ENCODE measurements at regions not wholly inside any gene's neighbourhood (a gene's known extent, or its start where the extent isn't known, plus 50 kb on each side); places are given as distances from the start of the nearest gene placed in this dataset.

DNA sequence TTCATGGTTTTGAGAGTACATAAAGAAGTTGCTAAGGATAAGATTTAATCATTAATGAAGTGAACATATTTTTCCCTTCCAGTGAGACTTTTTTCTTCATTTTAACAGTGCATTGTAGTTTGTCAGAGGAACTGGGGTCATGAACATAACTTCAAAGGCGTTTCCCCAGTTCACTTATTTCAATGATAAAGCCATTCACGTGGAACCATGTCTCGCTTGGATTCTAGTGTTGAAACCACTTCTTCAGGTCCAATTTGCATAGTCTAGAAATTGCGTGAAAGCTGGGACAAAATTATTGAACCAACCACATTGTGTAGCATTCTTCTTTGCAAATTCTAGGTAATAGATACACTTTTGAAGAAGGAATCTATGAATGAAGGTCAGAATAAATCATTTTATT lies 197.0 kb downstream of the CLIC5 start:
- Mint-ChIP-seq H3K4me3 (ENCODE audit: unreplicated experiment) (no peak overlapping the region), H3K27ac (ENCODE audit: unreplicated experiment) (no peak overlapping the region), H3K36me3 (ENCODE audit: unreplicated experiment) (peaks cover 5% of the 10 kb centered on the region), H3K4me1 (ENCODE audit: low read depth, unreplicated experiment) (no peaks in the 10 kb centered on the region), H3K27me3 (ENCODE audit: unreplicated experiment) (peaks cover 2% of the 10 kb centered on the region), H3K9me3 (ENCODE audit: unreplicated experiment) (no peaks in the 10 kb centered on the region)
- TF ChIP-seq, protein P1, sequence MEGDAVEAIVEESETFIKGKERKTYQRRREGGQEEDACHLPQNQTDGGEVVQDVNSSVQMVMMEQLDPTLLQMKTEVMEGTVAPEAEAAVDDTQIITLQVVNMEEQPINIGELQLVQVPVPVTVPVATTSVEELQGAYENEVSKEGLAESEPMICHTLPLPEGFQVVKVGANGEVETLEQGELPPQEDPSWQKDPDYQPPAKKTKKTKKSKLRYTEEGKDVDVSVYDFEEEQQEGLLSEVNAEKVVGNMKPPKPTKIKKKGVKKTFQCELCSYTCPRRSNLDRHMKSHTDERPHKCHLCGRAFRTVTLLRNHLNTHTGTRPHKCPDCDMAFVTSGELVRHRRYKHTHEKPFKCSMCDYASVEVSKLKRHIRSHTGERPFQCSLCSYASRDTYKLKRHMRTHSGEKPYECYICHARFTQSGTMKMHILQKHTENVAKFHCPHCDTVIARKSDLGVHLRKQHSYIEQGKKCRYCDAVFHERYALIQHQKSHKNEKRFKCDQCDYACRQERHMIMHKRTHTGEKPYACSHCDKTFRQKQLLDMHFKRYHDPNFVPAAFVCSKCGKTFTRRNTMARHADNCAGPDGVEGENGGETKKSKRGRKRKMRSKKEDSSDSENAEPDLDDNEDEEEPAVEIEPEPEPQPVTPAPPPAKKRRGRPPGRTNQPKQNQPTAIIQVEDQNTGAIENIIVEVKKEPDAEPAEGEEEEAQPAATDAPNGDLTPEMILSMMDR (IDR thresholded peaks at IDR 0.05; ENCODE audit: partially characterized antibody, unreplicated experiment): no peak
- no peak for DNase-seq

DNA sequence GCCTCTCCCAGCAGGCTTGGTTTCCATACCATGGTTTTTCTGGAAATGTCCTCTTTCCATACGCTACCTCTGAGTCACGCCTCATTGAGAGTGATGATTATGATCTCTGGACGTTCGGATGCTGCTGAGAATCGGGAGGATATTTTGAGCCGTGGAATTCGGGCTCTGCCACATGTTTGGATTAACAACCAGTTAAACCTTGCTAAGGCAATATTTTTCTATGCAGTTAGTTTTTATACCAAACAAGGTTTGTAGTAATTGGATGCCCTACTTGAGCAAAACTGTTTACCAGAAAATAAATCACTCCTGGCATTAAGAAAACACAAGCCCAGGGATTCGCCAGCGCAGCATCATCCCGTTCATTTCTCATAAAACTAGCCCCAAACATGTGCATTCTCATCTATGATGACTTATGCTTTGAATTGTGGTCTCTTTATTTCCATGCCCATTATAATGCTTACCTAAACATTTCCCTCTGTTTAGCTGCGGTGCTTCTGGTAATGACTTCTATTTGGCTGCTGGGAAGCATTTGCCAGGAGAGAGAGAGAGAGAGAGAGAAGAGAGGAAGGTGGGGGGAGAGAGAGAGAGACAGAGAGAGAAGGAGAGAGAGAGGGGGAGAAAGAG lies 198.9 kb downstream of the CLIC5 start:
- Mint-ChIP-seq H3K27me3 (ENCODE audit: unreplicated experiment) (peaks cover 2% of the 10 kb centered on the region), H3K4me1 (ENCODE audit: low read depth, unreplicated experiment) (no peaks in the 10 kb centered on the region), H3K27ac (ENCODE audit: unreplicated experiment) (no peak overlapping the region), H3K4me3 (ENCODE audit: unreplicated experiment) (no peak overlapping the region), H3K36me3 (ENCODE audit: unreplicated experiment) (peaks cover 5% of the 10 kb centered on the region), H3K9me3 (ENCODE audit: unreplicated experiment) (no peaks in the 10 kb centered on the region)
- no peak for DNase-seq
- TF ChIP-seq, protein P1 (IDR thresholded peaks at IDR 0.05; ENCODE audit: partially characterized antibody, unreplicated experiment): no peak

DNA sequence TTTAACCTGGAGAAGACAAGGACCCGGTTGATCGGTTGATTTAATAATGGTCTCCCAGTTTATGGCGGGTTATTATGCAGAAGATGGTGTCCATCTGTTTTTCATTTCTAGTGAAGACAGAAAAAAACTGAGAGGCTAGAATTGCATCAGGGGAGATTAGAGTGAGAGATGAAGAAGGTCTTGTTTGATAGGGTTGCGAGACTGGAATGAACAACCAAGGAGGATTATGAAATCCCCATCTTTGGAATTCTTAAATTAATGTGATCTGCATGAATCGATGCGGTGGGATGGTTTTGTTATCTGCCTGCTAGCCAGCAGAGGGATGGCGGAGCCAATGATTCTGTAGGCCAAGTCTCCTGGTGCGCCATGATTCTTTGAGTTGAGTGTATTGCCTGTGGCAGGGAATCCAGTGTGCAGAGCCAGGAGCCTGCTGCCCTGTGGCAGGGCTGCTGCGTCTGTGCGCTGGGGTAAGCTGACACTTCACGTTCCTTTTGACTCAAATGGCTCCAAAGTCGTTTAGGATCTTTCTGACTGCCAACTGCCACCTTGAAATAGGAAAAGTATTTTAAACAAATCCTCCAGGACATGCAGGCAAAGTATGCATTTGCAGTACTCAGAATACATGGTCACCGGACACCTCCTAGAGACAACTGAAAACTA lies 200.1 kb downstream of the CLIC5 start:
- H3K9me3 Mint-ChIP-seq (ENCODE audit: unreplicated experiment): no peaks in the 10 kb centered on the region
- peaks cover 5% of the 10 kb centered on the region for H3K36me3 Mint-ChIP-seq (ENCODE audit: unreplicated experiment)
- H3K4me1 Mint-ChIP-seq (ENCODE audit: low read depth, unreplicated experiment): no peaks in the 10 kb centered on the region
- H3K27me3 Mint-ChIP-seq (ENCODE audit: unreplicated experiment): no peaks in the 10 kb centered on the region
- no peak overlapping the region for H3K27ac Mint-ChIP-seq (ENCODE audit: unreplicated experiment)
- DNase-seq: no peak
- no peak overlapping the region for H3K4me3 Mint-ChIP-seq (ENCODE audit: unreplicated experiment)
- TF ChIP-seq, protein P1 (IDR thresholded peaks at IDR 0.05; ENCODE audit: partially characterized antibody, unreplicated experiment): no peak

DNA sequence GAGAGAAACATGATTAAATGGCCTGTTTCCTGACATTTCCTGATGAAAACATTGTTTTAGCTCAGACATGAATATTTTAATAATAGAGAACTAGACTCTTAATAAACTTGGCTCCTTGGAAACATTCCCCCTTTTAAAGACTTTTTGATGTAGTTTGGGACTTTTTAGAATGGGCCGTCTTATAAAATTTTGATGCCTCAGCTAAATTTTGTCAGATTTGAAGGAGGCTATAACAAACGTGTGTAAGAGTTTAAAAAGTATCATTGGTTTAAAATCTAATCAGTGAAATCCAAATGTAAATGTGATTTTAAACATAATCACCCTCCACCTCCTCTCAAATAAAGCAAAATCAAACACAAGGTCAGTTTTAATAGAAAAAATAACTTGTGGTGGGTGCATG lies 200.9 kb downstream of the CLIC5 start:
- TF ChIP-seq, protein P1 (IDR thresholded peaks at IDR 0.05; ENCODE audit: partially characterized antibody, unreplicated experiment): no peak
- H3K4me3 Mint-ChIP-seq (ENCODE audit: unreplicated experiment): no peak overlapping the region
- peaks cover 5% of the 10 kb centered on the region for H3K36me3 Mint-ChIP-seq (ENCODE audit: unreplicated experiment)
- no peak overlapping the region for H3K27ac Mint-ChIP-seq (ENCODE audit: unreplicated experiment)
- no peak for DNase-seq
- no peaks in the 10 kb centered on the region for H3K9me3 Mint-ChIP-seq (ENCODE audit: unreplicated experiment)
- H3K4me1 Mint-ChIP-seq (ENCODE audit: low read depth, unreplicated experiment): no peaks in the 10 kb centered on the region
- H3K27me3 Mint-ChIP-seq (ENCODE audit: unreplicated experiment): no peaks in the 10 kb centered on the region

DNA sequence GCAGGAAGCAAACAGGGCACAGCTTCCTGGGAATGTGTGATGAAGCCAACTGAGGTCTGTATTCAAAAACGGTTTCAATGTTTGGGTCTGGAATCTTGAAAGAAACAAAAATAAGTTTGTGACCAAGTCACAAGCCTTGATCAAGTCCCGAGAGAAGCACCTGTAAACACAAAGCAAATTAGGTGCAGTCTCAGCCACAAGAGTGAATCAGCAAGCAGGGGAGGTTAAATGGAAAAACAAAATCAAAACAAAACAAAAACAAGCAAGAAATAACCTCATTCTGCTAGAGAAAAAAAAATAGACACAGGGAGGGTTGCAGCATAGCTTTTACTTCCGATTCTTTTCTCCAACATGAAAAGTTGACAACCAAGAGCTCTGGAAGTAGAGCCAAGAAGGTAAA lies 201.7 kb downstream of the CLIC5 start:
- TF ChIP-seq, protein P1 (IDR thresholded peaks at IDR 0.05; ENCODE audit: partially characterized antibody, unreplicated experiment): no peak
- DNase-seq: no peak
- H3K27me3 Mint-ChIP-seq (ENCODE audit: unreplicated experiment): no peaks in the 10 kb centered on the region
- no peak overlapping the region for H3K27ac Mint-ChIP-seq (ENCODE audit: unreplicated experiment)
- H3K36me3 Mint-ChIP-seq (ENCODE audit: unreplicated experiment): peaks cover 5% of the 10 kb centered on the region
- no peaks in the 10 kb centered on the region for H3K9me3 Mint-ChIP-seq (ENCODE audit: unreplicated experiment)
- H3K4me1 Mint-ChIP-seq (ENCODE audit: low read depth, unreplicated experiment): no peaks in the 10 kb centered on the region
- no peak overlapping the region for H3K4me3 Mint-ChIP-seq (ENCODE audit: unreplicated experiment)

All from glutamatergic neuron (in vitro differentiated cells).